ENCODE measurements at regions not wholly inside any gene's neighbourhood (a gene's known extent, or its start where the extent isn't known, plus 50 kb on each side); places are given as distances from the start of the nearest gene placed in this dataset.
"Not testable (repeated sequence)": the region's sequence is repeated elsewhere in the genome, so short reads cannot be mapped to it uniquely, and the experiment has no call there.

GRCh38 chr6:16039892-16040627 lies 88.8 kb upstream of the MYLIP start:
- not testable (repeated sequence) for DNase-seq (ENCODE audit: low read depth)

GRCh38 chr6:16038938-16039337 lies 89.9 kb upstream of the MYLIP start:
- DNase-seq (ENCODE audit: low read depth), result no peak

- DNase-seq (ENCODE audit: low read depth), result no peak
Observed at GRCh38 chr6:16035488-16036080, 93.3 kb upstream of the MYLIP start.

- DNase-seq (ENCODE audit: low read depth), result no peak
Observed at GRCh38 chr6:16033214-16033613, 95.7 kb upstream of the MYLIP start.

- no peak for DNase-seq (ENCODE audit: low read depth)
Observed at GRCh38 chr6:16031278-16031981, 97.5 kb upstream of the MYLIP start.

GRCh38 chr6:16028966-16029365 lies 99.9 kb upstream of the MYLIP start:
- DNase-seq (ENCODE audit: low read depth), result no peak

GRCh38 chr6:16020259-16020658 lies 108.6 kb upstream of the MYLIP start:
- DNase-seq (ENCODE audit: low read depth), result no peak

GRCh38 chr6:16019462-16019861 lies 109.4 kb upstream of the MYLIP start:
- no peak for DNase-seq (ENCODE audit: low read depth)

- DNase-seq (ENCODE audit: low read depth), result no peak
Observed at GRCh38 chr6:16018626-16019025, 110.3 kb upstream of the MYLIP start.

- not testable (repeated sequence) for DNase-seq (ENCODE audit: low read depth)
Observed at GRCh38 chr6:16014325-16014724, 114.6 kb upstream of the MYLIP start.

GRCh38 chr6:16007146-16007545 lies 121.7 kb upstream of the MYLIP start:
- DNase-seq (ENCODE audit: low read depth), result no peak

- no peak for DNase-seq (ENCODE audit: low read depth)
Observed at GRCh38 chr6:16006681-16007080, 122.2 kb upstream of the MYLIP start.

GRCh38 chr6:16004934-16005679 lies 123.8 kb upstream of the MYLIP start:
- DNase-seq (ENCODE audit: low read depth), result no peak

- DNase-seq (ENCODE audit: low read depth), result no peak
Observed at GRCh38 chr6:16003197-16003491, 125.7 kb upstream of the MYLIP start.

- DNase-seq (ENCODE audit: low read depth), result no peak
Observed at GRCh38 chr6:16002332-16003196, 126.3 kb upstream of the MYLIP start.

- DNase-seq (ENCODE audit: low read depth), result no peak
Observed at GRCh38 chr6:16001158-16001557, 127.7 kb upstream of the MYLIP start.

- DNase-seq (ENCODE audit: low read depth), result no peak
Observed at GRCh38 chr6:15999201-15999600, 129.7 kb upstream of the MYLIP start.

- DNase-seq (ENCODE audit: low read depth), result no peak
Observed at GRCh38 chr6:15997586-15998388, 131.1 kb upstream of the MYLIP start.

GRCh38 chr6:15996030-15996429 lies 132.9 kb upstream of the MYLIP start:
- DNase-seq (ENCODE audit: low read depth), result no peak

GRCh38 chr6:15995493-15995892 lies 133.4 kb upstream of the MYLIP start:
- no peak for DNase-seq (ENCODE audit: low read depth)
